SK-N-SH treated with all-trans-retinoic acid at 6 μM for 48 hours (cell line): ENCODE measurements at regions not wholly inside any gene's neighbourhood (a gene's known extent, or its start where the extent isn't known, plus 50 kb on each side); places are given as distances from the start of the nearest gene placed in this dataset.

Experiments used
- ARNTL ChIP-seq: fragments of 450-650 bp; formaldehyde crosslinking; IDR thresholded peaks from 2 replicates; pipeline ENCODE4 v1.5.0; 2020; ENCODE audit warnings: low read depth, mild to moderate bottlenecking, moderate library complexity, borderline replicate concordance
- CSDC2 ChIP-seq: fragments of 250-450 bp; sonication (Bioruptor Pico); IDR thresholded peaks from 2 replicates; pipeline ENCODE4 v1.5.0; 2020; ENCODE audit warnings: mild to moderate bottlenecking, moderate library complexity
- ISL1 ChIP-seq: fragments of 250-450 bp; sonication (Bioruptor Pico); IDR thresholded peaks from 2 replicates; pipeline ENCODE4 v2.1.2; 2022; ENCODE audit warnings: mild to moderate bottlenecking, moderate library complexity
- PATZ1 ChIP-seq: fragments of 250-450 bp; sonication (Bioruptor Pico); IDR thresholded peaks from 2 replicates; pipeline ENCODE4 v1.8.0; 2020; ENCODE audit warnings: mild to moderate bottlenecking, moderate library complexity, borderline replicate concordance
- ZC3H10 ChIP-seq: fragments of 250-450 bp; sonication (Bioruptor Pico); IDR thresholded peaks from 2 replicates; pipeline ENCODE4 v1.5.1; 2021; ENCODE audit warnings: mild to moderate bottlenecking, moderate library complexity
- ZFP3 ChIP-seq: fragments of 250-450 bp; sonication (Bioruptor Pico); IDR thresholded peaks from 2 replicates; pipeline ENCODE4 v1.5.0; 2020; ENCODE audit warnings: mild to moderate bottlenecking, moderate library complexity
- ZNF8 ChIP-seq: fragments of 450-650 bp; formaldehyde crosslinking; IDR thresholded peaks from 2 replicates; pipeline ENCODE4 v1.5.0; 2020; ENCODE audit warnings: mild to moderate bottlenecking, moderate library complexity

- no peak for TF ChIP-seq ZC3H10 (CRISPR knock-in tag)
- no peak for TF ChIP-seq ZFP3 (CRISPR knock-in tag)
- no peak for TF ChIP-seq ISL1
- TF ChIP-seq ARNTL = no peak
- no peak for TF ChIP-seq CSDC2 (CRISPR knock-in tag)
- no peak for TF ChIP-seq PATZ1 (CRISPR knock-in tag)
- TF ChIP-seq ZNF8 (CRISPR knock-in tag) = no peak
These were observed 549.9 kb upstream of the LRATD1 start for GRCh38 chr2:14082640-14083039.
